ENCODE measurements at regions not wholly inside any gene's neighbourhood (a gene's known extent, or its start where the extent isn't known, plus 50 kb on each side); places are given as distances from the start of the nearest gene placed in this dataset.
"Not testable (repeated sequence)": the region's sequence is repeated elsewhere in the genome, so short reads cannot be mapped to it uniquely, and the experiment has no call there.

GRCh38 chrX:125175991-125176584 lies 143.6 kb upstream of the TEX13C start:
- no peak for DNase-seq (ENCODE audit: extremely low read depth in 1 of 11, low read depth in 9 of 11, low spot score in 4 of 11)

- no peak for DNase-seq (ENCODE audit: extremely low read depth in 1 of 11, low read depth in 9 of 11, low spot score in 4 of 11)
Observed at GRCh38 chrX:125193921-125194320, 125.8 kb upstream of the TEX13C start.

GRCh38 chrX:125198546-125198945 lies 121.1 kb upstream of the TEX13C start:
- no peak for DNase-seq (ENCODE audit: extremely low read depth in 1 of 11, low read depth in 9 of 11, low spot score in 4 of 11)

- DNase-seq (ENCODE audit: extremely low read depth in 1 of 11, low read depth in 9 of 11, low spot score in 4 of 11), result peak in 1 of 11 donors; percentile 1
Observed at GRCh38 chrX:125202591-125203248, 117.0 kb upstream of the TEX13C start.

- DNase-seq (ENCODE audit: extremely low read depth in 1 of 11, low read depth in 9 of 11, low spot score in 4 of 11), result no peak
Observed at GRCh38 chrX:125203365-125203736, 116.3 kb upstream of the TEX13C start.

GRCh38 chrX:125203737-125204578 lies 115.7 kb upstream of the TEX13C start:
- DNase-seq (ENCODE audit: extremely low read depth in 1 of 11, low read depth in 9 of 11, low spot score in 4 of 11), result peak in 2 of 11 donors; percentile 4 to 40

- DNase-seq (ENCODE audit: extremely low read depth in 1 of 11, low read depth in 9 of 11, low spot score in 4 of 11), result peak in 1 of 11 donors; percentile 3
Observed at GRCh38 chrX:125204681-125205132, 115.0 kb upstream of the TEX13C start.

GRCh38 chrX:125205133-125205917 lies 114.3 kb upstream of the TEX13C start:
- DNase-seq (ENCODE audit: extremely low read depth in 1 of 11, low read depth in 9 of 11, low spot score in 4 of 11), result peak in 3 of 11 donors; percentile 41 to 66 (median 65)

- DNase-seq (ENCODE audit: extremely low read depth in 1 of 11, low read depth in 9 of 11, low spot score in 4 of 11), result peak in 1 of 11 donors; percentile 3
Observed at GRCh38 chrX:125205918-125206665, 113.6 kb upstream of the TEX13C start.

- no peak for DNase-seq (ENCODE audit: extremely low read depth in 1 of 11, low read depth in 9 of 11, low spot score in 4 of 11)
Observed at GRCh38 chrX:125210146-125210545, 109.5 kb upstream of the TEX13C start.

GRCh38 chrX:125219852-125220251 lies 99.8 kb upstream of the TEX13C start:
- DNase-seq (ENCODE audit: extremely low read depth in 1 of 11, low read depth in 9 of 11, low spot score in 4 of 11), result no peak

GRCh38 chrX:125236955-125237354 lies 82.7 kb upstream of the TEX13C start:
- DNase-seq (ENCODE audit: extremely low read depth in 1 of 11, low read depth in 9 of 11, low spot score in 4 of 11), result no peak

GRCh38 chrX:125248931-125249330 lies 70.7 kb upstream of the TEX13C start:
- DNase-seq (ENCODE audit: extremely low read depth in 1 of 11, low read depth in 9 of 11, low spot score in 4 of 11), result no peak

GRCh38 chrX:125255759-125256158 lies 63.9 kb upstream of the TEX13C start:
- not testable (repeated sequence) for DNase-seq (ENCODE audit: extremely low read depth in 1 of 11, low read depth in 9 of 11, low spot score in 4 of 11)

- no peak for DNase-seq (ENCODE audit: extremely low read depth in 1 of 11, low read depth in 9 of 11, low spot score in 4 of 11)
Observed at GRCh38 chrX:125262836-125263235, 56.8 kb upstream of the TEX13C start.

GRCh38 chrX:125266153-125266660 lies 53.5 kb upstream of the TEX13C start:
- DNase-seq (ENCODE audit: extremely low read depth in 1 of 11, low read depth in 9 of 11, low spot score in 4 of 11), result no peak
